DOHH2 (cell line): ENCODE measurements at regions not wholly inside any gene's neighbourhood (a gene's known extent, or its start where the extent isn't known, plus 50 kb on each side); places are given as distances from the start of the nearest gene placed in this dataset.

ENCODE experiments used
- H3F3A ChIP-seq: fragments of 200-600 bp; sonication (generic), shearing (Covaris generic); 2 replicates; pipeline ENCODE4 v1.6.0; 2016; ENCODE audit warnings: antibody characterized with exemption, mild to moderate bottlenecking; ENCODE audit not compliant: control insufficient read depth, insufficient read depth
- H3K27ac ChIP-seq: fragments of 200-600 bp; sonication (generic); 2 replicates; pipeline ENCODE4 v1.5.1; 2014; ENCODE audit warnings: low read depth, mild to moderate bottlenecking, low read length, moderate library complexity
- H3K27me3 ChIP-seq: fragments of 200-600 bp; sonication (generic); 2 replicates; pipeline ENCODE4 v1.6.1; 2014; ENCODE audit warnings: mild to moderate bottlenecking, low read length, mixed read lengths; ENCODE audit not compliant: control insufficient read depth
- H3K36me3 ChIP-seq: fragments of 200-600 bp; sonication (generic); 2 replicates; pipeline ENCODE4 v1.6.1; 2014; ENCODE audit warnings: mild to moderate bottlenecking, low read length, moderate library complexity, mixed read lengths; ENCODE audit not compliant: control insufficient read depth
- H3K4me1 ChIP-seq: fragments of 200-600 bp; sonication (generic); 2 replicates; pipeline ENCODE4 v1.6.1; 2014; ENCODE audit warnings: mild to moderate bottlenecking, low read length, mixed read lengths; ENCODE audit not compliant: control insufficient read depth
- H3K4me2 ChIP-seq: fragments of 200-600 bp; sonication (generic); 2 replicates; pipeline ENCODE4 v1.6.0; 2014; ENCODE audit warnings: mild to moderate bottlenecking, low read length, moderate library complexity
- H3K4me3 ChIP-seq: fragments of 200-600 bp; sonication (generic); 2 replicates; pipeline ENCODE4 v1.5.1; 2014; ENCODE audit warnings: mild to moderate bottlenecking, low read length, mixed read lengths
- H3K79me2 ChIP-seq: fragments of 200-600 bp; sonication (generic); 2 replicates; pipeline ENCODE4 v1.6.1; 2014; ENCODE audit warnings: mild to moderate bottlenecking, low read length, mixed read lengths; ENCODE audit not compliant: control insufficient read depth
- H3K9me2 ChIP-seq: fragments of 200-600 bp; sonication (generic); replicated peaks from 2 replicates; pipeline ENCODE4 v1.6.1; 2014; ENCODE audit warnings: mild to moderate bottlenecking, low read length, mixed read lengths; ENCODE audit not compliant: control insufficient read depth
- H3K9me3 ChIP-seq: fragments of 200-600 bp; sonication (generic); 2 replicates; pipeline ENCODE4 v1.6.1; 2014; ENCODE audit warnings: antibody characterized with exemption, low read length, mixed read lengths; ENCODE audit not compliant: control insufficient read depth, insufficient read depth
- H4K20me1 ChIP-seq: fragments of 200-600 bp; sonication (generic); 2 replicates; pipeline ENCODE4 v1.6.0; 2014; ENCODE audit warnings: low read depth, mild to moderate bottlenecking, antibody characterized with exemption, low read length, moderate library complexity; ENCODE audit not compliant: control insufficient read depth, insufficient read depth
- EZH2phosphoT487 ChIP-seq: fragments of 200-600 bp; sonication (generic); IDR thresholded peaks from 2 replicates; pipeline ENCODE4 v1.6.1; 2017; ENCODE audit warnings: borderline replicate concordance, mild to moderate bottlenecking, antibody characterized with exemption, low read length, moderate library complexity, mixed read lengths
- TF ChIP-seq, protein P1 (sequence below): fragments of 200-600 bp; sonication (generic); IDR thresholded peaks from one replicate; pipeline ENCODE4 v1.5.1; 2014; ENCODE audit warnings: antibody characterized with exemption, mild to moderate bottlenecking, low read depth, low read length; ENCODE audit not compliant: poor library complexity, severe bottlenecking

DNA sequence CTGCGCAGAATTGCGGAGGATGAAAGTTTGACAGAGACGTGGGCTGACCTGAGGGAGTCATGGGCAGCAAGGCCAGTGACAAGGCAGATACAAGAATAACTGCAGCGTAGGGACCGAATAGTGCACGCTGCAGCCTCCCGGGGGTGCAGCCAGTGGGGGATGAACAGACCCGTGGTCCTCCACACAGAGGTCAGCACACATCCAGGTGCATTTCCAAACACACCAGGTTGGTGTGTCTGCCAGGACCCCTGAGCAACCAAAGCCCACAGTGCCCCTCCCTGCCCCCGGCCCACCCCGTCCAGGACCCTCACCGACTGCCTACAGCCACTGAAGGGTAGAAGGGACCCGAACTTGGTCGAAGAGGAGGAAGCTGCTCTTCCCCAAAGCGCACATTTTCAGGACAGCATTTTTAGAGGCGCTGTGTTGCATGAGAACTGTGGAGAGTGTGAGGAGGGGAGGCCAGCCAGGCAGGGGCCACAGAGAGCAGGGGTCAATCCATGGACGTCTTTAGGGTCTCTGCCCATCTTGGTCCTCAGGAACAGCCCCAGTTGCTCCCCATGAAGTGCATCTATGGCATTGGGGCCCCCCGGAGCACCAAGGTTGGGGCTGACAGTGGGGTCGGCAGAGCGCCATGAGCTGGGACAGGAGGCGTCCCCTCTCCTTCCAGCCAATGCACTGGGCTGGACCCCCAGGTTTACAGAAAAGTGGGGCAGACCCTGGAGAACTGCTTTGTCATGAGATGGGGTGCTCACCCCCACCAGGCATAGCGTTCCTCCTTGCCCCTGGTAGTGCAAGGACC, 157.8 kb upstream of the AFDN start:
- H3K4me2 ChIP-seq = no peak overlapping the region
- TF ChIP-seq, protein P1, sequence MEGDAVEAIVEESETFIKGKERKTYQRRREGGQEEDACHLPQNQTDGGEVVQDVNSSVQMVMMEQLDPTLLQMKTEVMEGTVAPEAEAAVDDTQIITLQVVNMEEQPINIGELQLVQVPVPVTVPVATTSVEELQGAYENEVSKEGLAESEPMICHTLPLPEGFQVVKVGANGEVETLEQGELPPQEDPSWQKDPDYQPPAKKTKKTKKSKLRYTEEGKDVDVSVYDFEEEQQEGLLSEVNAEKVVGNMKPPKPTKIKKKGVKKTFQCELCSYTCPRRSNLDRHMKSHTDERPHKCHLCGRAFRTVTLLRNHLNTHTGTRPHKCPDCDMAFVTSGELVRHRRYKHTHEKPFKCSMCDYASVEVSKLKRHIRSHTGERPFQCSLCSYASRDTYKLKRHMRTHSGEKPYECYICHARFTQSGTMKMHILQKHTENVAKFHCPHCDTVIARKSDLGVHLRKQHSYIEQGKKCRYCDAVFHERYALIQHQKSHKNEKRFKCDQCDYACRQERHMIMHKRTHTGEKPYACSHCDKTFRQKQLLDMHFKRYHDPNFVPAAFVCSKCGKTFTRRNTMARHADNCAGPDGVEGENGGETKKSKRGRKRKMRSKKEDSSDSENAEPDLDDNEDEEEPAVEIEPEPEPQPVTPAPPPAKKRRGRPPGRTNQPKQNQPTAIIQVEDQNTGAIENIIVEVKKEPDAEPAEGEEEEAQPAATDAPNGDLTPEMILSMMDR = no peak
- no peak for TF ChIP-seq EZH2phosphoT487

DNA sequence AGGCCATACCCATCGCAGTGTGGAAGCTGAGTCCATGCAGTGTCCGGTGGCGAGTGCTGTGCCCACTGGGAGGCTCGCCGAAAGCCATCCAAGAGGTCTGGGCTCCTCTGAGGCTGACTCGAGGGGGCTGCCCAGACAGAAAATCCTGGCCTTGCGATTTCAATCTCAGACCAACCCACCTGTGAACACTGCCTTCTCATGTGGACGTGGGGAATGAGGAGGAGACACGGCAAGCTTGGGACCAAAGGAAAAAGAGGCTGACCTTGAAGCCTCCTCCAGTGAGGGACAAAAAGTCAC, 157.2 kb upstream of the AFDN start:
- no peak overlapping the region for H3K27ac ChIP-seq
- H3K79me2 ChIP-seq = no peaks in the 10 kb centered on the region
- H3K4me2 ChIP-seq = no peak overlapping the region
- H3K36me3 ChIP-seq = no peaks in the 10 kb centered on the region
- H3K27me3 ChIP-seq = no peaks in the 10 kb centered on the region
- H3K4me3 ChIP-seq = no peak overlapping the region
- H3K9me3 ChIP-seq = peaks cover 10% of the 10 kb centered on the region
- TF ChIP-seq, protein P1 = no peak
- TF ChIP-seq EZH2phosphoT487 = no peak
- H3F3A ChIP-seq = no peaks in the 10 kb centered on the region; the same call in 1 of the 2 replicates
- H3K4me1 ChIP-seq = no peaks in the 10 kb centered on the region
- no peaks in the 10 kb centered on the region; the same call in 1 of the 2 replicates for H4K20me1 ChIP-seq
- no peaks in the 10 kb centered on the region for H3K9me2 ChIP-seq

More for the DNA sequence above, 157.8 kb upstream of the AFDN start:
- Histone ChIP-seq H3K9me3 (peaks cover 10% of the 10 kb centered on the region), H3K4me1 (no peaks in the 10 kb centered on the region), H3K36me3 (no peaks in the 10 kb centered on the region), H3K4me3 (no peak overlapping the region), H3K9me2 (no peaks in the 10 kb centered on the region), H3K27ac (no peak overlapping the region), H3F3A (no peaks in the 10 kb centered on the region; the same call in 1 of the 2 replicates), H3K27me3 (no peaks in the 10 kb centered on the region), H4K20me1 (no peaks in the 10 kb centered on the region; the same call in 1 of the 2 replicates), H3K79me2 (no peaks in the 10 kb centered on the region)

DNA sequence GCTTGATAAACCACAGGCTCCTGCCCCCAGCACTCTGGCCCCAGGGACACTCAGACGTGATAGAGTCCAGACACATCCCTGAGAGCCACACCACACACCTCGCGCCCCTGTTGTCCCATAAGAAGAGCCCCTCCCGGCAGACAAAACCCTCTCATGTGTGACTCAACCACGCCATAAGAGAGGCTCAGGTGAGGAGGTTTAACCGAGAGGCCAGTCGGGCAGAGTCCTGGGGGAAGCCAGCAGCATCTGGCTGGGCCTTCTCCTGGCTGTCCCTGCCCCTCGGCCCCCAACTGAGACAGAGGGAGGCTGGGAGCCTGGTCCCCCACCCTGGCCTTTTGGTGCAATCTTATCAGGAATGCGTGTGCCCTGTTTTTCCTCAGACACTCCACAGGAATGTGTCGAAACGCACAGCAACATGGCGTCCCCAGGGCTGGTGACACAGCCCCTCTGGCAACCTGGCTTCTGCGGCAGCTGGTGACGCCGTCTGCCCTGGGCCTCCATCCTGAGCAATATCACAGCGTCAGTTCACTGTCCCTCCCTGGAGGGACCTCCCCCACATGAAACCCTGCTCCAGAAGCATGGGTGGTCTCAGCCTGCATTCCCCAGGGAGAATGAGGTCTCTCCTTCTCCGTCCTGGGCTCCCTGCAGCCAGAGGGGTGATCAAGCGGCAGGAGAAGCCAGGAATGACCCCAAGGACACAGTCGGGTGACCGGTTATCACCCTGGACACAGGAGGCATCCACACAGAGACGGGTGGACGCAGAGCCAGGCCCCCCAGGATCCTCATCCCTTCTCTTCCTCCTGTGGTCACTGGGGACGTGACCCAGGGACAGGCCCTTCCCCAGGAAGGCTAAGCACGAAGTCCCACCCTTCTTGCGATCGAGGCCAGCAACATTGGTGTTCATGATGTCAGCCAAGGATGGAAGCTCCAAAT, 156.6 kb upstream of the AFDN start:
- no peak overlapping the region for H3K4me2 ChIP-seq
- H3K9me3 ChIP-seq = peaks cover 10% of the 10 kb centered on the region
- no peaks in the 10 kb centered on the region for H3K9me2 ChIP-seq
- H4K20me1 ChIP-seq = no peaks in the 10 kb centered on the region; the same call in 1 of the 2 replicates
- H3F3A ChIP-seq = no peaks in the 10 kb centered on the region; the same call in 1 of the 2 replicates
- H3K4me1 ChIP-seq = no peaks in the 10 kb centered on the region
- TF ChIP-seq, protein P1 = no peak
- no peak for TF ChIP-seq EZH2phosphoT487
- H3K27me3 ChIP-seq = no peaks in the 10 kb centered on the region
- no peaks in the 10 kb centered on the region for H3K79me2 ChIP-seq
- no peak overlapping the region for H3K4me3 ChIP-seq
- H3K36me3 ChIP-seq = no peaks in the 10 kb centered on the region
- no peak overlapping the region for H3K27ac ChIP-seq
